ENCODE measurements at regions not wholly inside any gene's neighbourhood (a gene's known extent, or its start where the extent isn't known, plus 50 kb on each side); places are given as distances from the start of the nearest gene placed in this dataset.

DNA sequence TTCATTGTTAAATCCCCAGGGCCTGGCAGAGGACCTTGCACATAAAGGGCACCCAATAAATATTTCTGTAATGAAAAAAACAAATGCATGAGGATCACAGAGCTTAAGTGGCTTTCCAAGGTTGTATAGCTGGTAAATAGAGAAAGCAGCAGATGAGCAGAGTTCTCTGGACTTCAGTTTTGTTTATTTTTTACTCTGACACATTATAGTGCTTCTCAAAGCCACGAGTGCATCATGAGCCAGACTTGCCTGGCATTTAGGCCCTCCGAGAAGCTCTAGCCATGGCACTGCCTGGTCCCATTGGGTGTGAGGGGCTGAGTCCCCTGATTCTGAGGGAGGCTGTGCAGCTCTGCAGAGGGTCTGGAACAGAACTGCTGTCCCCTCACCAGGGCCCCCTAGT is 87.2 kb upstream of the ZNF32 start:
- DNase-seq (ENCODE audit: low spot score) = no peak

DNA sequence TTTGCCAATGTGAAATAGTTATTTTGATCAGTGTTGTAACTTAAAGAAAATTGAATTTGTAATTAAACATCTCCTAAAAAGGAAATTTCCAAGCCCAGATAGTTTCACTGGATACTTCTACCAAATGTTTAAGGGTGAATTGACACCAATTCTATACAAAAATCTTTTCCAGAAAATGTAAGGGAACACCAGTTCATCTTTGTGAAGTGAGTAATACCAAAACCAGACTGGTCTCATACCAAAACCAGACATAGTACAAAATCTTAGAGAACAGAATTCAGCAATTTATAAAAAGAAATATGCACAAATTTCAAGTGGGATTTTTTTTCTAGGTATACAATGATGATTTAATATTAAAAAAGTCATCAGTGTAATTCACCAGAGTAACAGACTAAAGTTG is 86.0 kb upstream of the ZNF32 start:
- DNase-seq (ENCODE audit: low spot score) = no peak

GRCh38 chr10:43731486-43731885 is 82.8 kb upstream of the ZNF32 start:
- DNase-seq (ENCODE audit: low spot score) = no peak

GRCh38 chr10:43728425-43728824 is 79.7 kb upstream of the ZNF32 start:
- DNase-seq (ENCODE audit: low spot score) = no peak

DNA sequence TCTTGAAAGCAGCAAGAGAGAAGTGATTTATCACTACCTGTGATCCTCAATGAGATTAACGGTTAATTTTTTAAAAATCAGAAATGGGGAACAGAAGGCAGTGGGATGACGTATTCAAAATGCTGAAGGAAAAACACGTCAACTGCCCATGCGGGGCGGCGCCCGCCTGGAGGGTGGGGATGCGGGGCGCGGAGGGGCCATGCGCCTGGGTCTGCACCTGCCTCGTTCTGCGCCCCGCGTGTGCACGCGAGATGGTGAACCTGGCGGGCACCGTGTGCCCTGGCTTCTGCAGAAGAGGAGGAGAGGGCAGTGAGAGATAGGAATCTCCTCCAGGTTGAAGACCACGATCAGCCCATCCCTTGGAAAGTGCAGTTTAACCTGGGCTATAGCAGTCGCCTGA is 79.3 kb upstream of the ZNF32 start:
- DNase-seq (ENCODE audit: low spot score) = no peak

- DNase-seq (ENCODE audit: low spot score) = no peak
Observed at GRCh38 chr10:43715334-43715733, 66.7 kb upstream of the ZNF32 start.

DNA sequence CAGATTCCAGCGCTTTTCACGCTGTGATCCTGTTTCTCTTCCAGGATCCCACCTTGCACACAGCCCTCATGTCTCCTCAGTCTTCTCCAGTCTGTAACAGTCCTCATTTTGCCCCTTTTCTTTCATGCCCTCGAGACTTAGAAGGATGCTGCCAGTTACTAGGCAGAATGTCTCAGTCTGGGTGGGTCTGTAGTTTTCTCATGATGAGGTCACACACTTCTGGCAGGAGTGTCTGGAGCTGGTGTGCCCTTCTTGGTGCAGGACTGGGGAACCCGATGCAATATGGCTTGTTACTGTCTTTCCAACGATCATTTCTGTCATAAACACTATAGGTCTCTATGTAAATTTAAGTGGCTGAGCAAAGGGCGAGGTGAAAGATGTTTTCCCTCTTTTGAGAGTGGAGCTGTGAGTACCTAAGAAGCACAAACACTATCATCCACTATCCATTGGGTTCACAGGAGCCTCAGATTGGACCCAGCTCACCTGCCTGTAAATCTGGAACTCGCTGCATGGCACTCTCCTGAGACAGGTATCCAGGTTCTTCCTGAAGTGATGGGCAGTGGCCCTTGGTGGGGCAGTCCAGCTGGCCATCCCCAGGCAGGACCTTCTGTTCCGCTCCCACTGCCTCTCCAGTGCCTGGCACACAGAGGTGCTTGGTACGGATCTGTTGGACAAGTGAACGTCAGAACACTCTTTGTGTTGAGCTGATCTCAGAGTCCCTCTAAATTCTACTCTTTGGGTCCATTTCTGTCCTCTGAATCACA is 64.3 kb upstream of the ZNF32 start:
- DNase-seq (ENCODE audit: low spot score) = no peak

GRCh38 chr10:43710772-43711471 is 62.2 kb upstream of the ZNF32 start:
- DNase-seq (ENCODE audit: low spot score) = no peak

GRCh38 chr10:43708262-43708661 is 59.6 kb upstream of the ZNF32 start:
- DNase-seq (ENCODE audit: low spot score) = no peak

- DNase-seq (ENCODE audit: low spot score) = no peak
Observed at GRCh38 chr10:43707770-43708169, 59.1 kb upstream of the ZNF32 start.

GRCh38 chr10:43706166-43706565 is 57.5 kb upstream of the ZNF32 start:
- no peak for DNase-seq (ENCODE audit: low spot score)

- DNase-seq (ENCODE audit: low spot score) = no peak
Observed at GRCh38 chr10:43703286-43703685, 54.6 kb upstream of the ZNF32 start.

DNA sequence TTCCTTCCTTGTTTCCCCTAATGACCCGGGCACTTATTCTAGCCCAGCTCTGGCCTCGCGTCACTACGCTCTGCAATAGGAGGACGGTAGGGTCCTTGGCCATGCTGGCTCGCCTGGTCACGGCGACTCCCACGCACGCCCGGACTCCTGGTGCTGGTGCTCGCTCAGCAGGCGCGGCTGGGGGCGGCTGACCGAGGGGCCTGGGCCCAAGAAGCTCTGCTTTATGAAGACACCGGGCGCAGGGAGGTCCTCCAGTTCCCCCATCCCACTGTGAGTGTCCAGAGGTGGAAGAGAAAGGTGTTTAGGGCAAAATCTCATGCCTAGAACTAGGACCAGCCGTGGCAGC is 54.2 kb upstream of the ZNF32 start:
- no peak for DNase-seq (ENCODE audit: low spot score)

GRCh38 chr10:43702213-43702935 is 53.7 kb upstream of the ZNF32 start:
- DNase-seq (ENCODE audit: low spot score) = no peak

- no peak for DNase-seq (ENCODE audit: low spot score)
Observed at GRCh38 chr10:43701295-43701694, 52.6 kb upstream of the ZNF32 start.

DNA sequence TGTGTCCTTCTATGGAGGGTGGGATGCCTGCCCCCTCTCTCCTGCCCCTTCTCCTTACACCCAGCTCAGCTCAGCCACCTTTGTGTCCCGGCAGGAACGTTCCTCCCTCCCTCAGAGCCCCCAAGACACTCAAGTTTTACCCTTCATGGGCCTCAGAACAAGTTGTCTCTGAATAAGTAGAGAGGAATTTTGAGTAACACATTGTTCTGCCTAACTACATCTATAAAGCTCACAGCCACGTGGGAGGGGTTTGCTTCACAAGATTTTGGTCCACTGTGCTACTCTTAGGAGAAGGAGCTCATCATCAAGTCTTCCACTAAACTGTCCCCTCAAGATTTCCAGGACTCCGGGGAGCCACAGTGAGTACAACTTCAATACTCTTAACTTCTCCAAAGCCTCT is 51.6 kb upstream of the ZNF32 start:
- DNase-seq (ENCODE audit: low spot score) = no peak

DNA sequence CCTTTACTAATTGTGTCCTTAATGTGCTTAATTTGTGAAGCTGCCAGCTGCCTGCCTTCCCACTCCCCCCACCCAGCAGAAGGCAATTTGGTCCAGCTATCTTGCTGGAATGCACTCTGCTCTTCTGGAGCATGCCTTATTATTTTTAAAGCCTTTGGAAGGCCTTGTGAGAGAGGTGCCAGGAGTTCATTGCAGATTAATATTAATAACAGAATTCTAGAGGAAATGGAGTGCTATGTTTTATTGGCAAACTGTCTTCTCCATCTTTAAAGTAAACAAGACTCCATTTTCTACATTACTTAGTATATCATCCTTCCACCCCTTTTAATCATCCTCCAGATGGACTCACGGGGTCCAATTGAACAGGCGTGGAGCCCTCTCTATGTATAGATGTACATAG is 50.8 kb upstream of the ZNF32 start:
- no peak for DNase-seq (ENCODE audit: low spot score)
